Kidney epithelial cell (primary cell): ENCODE measurements at regions not wholly inside any gene's neighbourhood (a gene's known extent, or its start where the extent isn't known, plus 50 kb on each side); places are given as distances from the start of the nearest gene placed in this dataset.

ENCODE experiments used
- DNase-seq: peaks from one replicate; pipeline ENCODE4 v3.0.0-alpha.2; 2010; ENCODE audit warnings: low read depth
- H3K27me3 ChIP-seq: 2 replicates; pipeline ENCODE4 v1.6.0; 2011; ENCODE audit warnings: low read length; ENCODE audit not compliant: control insufficient read depth, insufficient read depth
- H3K36me3 ChIP-seq: 2 replicates; pipeline ENCODE4 v1.5.1; 2011; ENCODE audit warnings: low read length; ENCODE audit not compliant: control insufficient read depth, insufficient read depth
- H3K4me3 ChIP-seq: 2 replicates; pipeline ENCODE4 v1.5.1; 2011; ENCODE audit warnings: low read depth, mild to moderate bottlenecking, control low read depth, low read length
- CTCF ChIP-seq: IDR thresholded peaks from 2 replicates; pipeline ENCODE4 v1.5.1; 2011; ENCODE audit warnings: mild to moderate bottlenecking, moderate library complexity, low read length, control low read depth, inconsistent platforms; ENCODE audit not compliant: insufficient read depth, poor library complexity, severe bottlenecking

- Histone ChIP-seq H3K4me3 (no peak overlapping the region), H3K27me3 (no peaks in the 10 kb centered on the region), H3K36me3 (no peaks in the 10 kb centered on the region)
- DNase-seq = no peak
- TF ChIP-seq CTCF = no peak
These were observed 1493.1 kb upstream of the ACVR2A start for GRCh38 chr2:146351689-146352088.

GRCh38 chr2:146349334-146349733 lies 1495.5 kb upstream of the ACVR2A start:
- H3K4me3 ChIP-seq = no peak overlapping the region
- no peaks in the 10 kb centered on the region for H3K27me3 ChIP-seq
- no peaks in the 10 kb centered on the region for H3K36me3 ChIP-seq
- no peak for DNase-seq
- no peak for TF ChIP-seq CTCF

GRCh38 chr2:146324951-146325350 lies 1519.9 kb upstream of the ACVR2A start:
- no peak for TF ChIP-seq CTCF
- Histone ChIP-seq H3K27me3 (no peaks in the 10 kb centered on the region), H3K4me3 (no peak overlapping the region), H3K36me3 (no peaks in the 10 kb centered on the region)
- DNase-seq = no peak

- no peak for TF ChIP-seq CTCF
- no peaks in the 10 kb centered on the region for H3K36me3 ChIP-seq
- DNase-seq = no peak
- no peak overlapping the region for H3K4me3 ChIP-seq
- no peaks in the 10 kb centered on the region for H3K27me3 ChIP-seq
These were observed 1521.3 kb upstream of the ACVR2A start for GRCh38 chr2:146323564-146323963.

GRCh38 chr2:146321175-146321574 lies 1523.7 kb upstream of the ACVR2A start:
- H3K36me3 ChIP-seq = no peaks in the 10 kb centered on the region
- H3K27me3 ChIP-seq = no peaks in the 10 kb centered on the region
- DNase-seq = no peak
- no peak overlapping the region for H3K4me3 ChIP-seq
- TF ChIP-seq CTCF = no peak

- H3K4me3 ChIP-seq = no peak overlapping the region
- no peak for TF ChIP-seq CTCF
- no peaks in the 10 kb centered on the region for H3K27me3 ChIP-seq
- DNase-seq = no peak
- no peaks in the 10 kb centered on the region for H3K36me3 ChIP-seq
These were observed 1526.9 kb upstream of the ACVR2A start for GRCh38 chr2:146317959-146318358.
